ENCODE measurements at regions not wholly inside any gene's neighbourhood (a gene's known extent, or its start where the extent isn't known, plus 50 kb on each side); places are given as distances from the start of the nearest gene placed in this dataset.

DNA sequence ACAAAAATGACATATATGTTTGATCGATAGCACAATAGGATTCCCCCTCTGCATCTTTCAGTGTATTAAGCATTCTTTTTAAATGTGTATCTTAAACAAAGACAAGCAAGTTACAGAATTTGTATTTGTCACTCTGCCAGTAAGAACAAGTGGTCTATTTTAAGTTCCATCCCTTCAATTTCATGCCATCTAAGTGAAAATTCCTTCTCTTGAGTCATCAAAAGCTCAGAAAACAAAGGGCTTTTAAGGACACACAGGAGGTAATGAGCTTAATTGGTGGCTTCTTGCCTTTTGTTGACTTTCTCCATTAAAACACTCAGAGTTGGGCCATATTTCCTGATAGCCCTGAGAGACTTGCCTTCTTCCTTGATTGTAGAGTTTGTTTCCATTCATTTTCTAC, 547.8 kb downstream of the TENT5A start:
- Histone ChIP-seq H3K9me3 (ENCODE audit: control insufficient read depth in 1 of 2, insufficient read depth in 1 of 2, low read depth in 1 of 2, low read length in 2 of 2) (no peaks in the 10 kb centered on the region), H3K4me2 (ENCODE audit: low read length) (peak overlapping the region; percentile 10), H3K79me2 (ENCODE audit: insufficient read depth, low read length) (no peaks in the 10 kb centered on the region), H3K4me1 (ENCODE audit: control insufficient read depth in 1 of 2, insufficient read depth in 2 of 2, low read length in 2 of 2) (peaks cover 0 to 9% of the 10 kb centered on the region in 2 experiments; a peak in 2 of 4 replicates), H3K9ac (ENCODE audit: low read length) (no peak overlapping the region), H3K9me2 (ENCODE audit: insufficient read depth) (0 out of 2 replicates have a peak, but pooled peaks cover 8% of the 10 kb centered on the region), H2AFZ (ENCODE audit: low read depth, low read length, poor library complexity, severe bottlenecking) (peak overlapping the region; percentile 84), H3K36me3 (ENCODE audit: control insufficient read depth in 1 of 2, insufficient read depth in 2 of 2, low read length in 2 of 2) (no peaks in the 10 kb centered on the region), H3K4me3 (replicated peaks in 1 of 2; ENCODE audit: low read depth in 1 of 2, low read length in 2 of 2) (no peak overlapping the region), H4K20me1 (ENCODE audit: insufficient read depth) (no peaks in the 10 kb centered on the region), H3K27me3 (ENCODE audit: insufficient read depth, low read length) (no peaks in the 10 kb centered on the region), H3K27ac (ENCODE audit: low read depth, low read length) (no peak overlapping the region)
- no TSS peak for BruUV-seq (replicated peaks)
- DNase-seq (ENCODE audit: low read depth, low spot score) (peak; percentile 27), ATAC-seq (no peak)
- POLR2A ChIA-PET, result no interaction called here
- RAD21 ChIA-PET (ENCODE audit: low non-redundant PET in 1 of 2, low total read pairs in 2 of 2, uncharacterized antibody in 2 of 2, unreplicated experiment in 2 of 2), result no interaction called here
- CTCF ChIA-PET, result no interaction called here
- intact Hi-C loops (cut with micrococcal nuclease), result no loop called here
- TF ChIP-seq SP1 (IDR thresholded peaks at IDR 0.05; ENCODE audit: low read depth) (peak; percentile 27; the same call in 1 of the 2 replicates), EGR1 (IDR thresholded peaks at IDR 0.05; ENCODE audit: low read depth) (no peak), MAX (IDR thresholded peaks at IDR 0.05) (no peak), ZBTB33 (IDR thresholded peaks at IDR 0.05; ENCODE audit: extremely low read depth, insufficient replicate concordance, low read length) (no peak), RAD21 (IDR thresholded peaks at IDR 0.05; ENCODE audit: low read depth) (no peak)
- TF ChIP-seq, protein P1, sequence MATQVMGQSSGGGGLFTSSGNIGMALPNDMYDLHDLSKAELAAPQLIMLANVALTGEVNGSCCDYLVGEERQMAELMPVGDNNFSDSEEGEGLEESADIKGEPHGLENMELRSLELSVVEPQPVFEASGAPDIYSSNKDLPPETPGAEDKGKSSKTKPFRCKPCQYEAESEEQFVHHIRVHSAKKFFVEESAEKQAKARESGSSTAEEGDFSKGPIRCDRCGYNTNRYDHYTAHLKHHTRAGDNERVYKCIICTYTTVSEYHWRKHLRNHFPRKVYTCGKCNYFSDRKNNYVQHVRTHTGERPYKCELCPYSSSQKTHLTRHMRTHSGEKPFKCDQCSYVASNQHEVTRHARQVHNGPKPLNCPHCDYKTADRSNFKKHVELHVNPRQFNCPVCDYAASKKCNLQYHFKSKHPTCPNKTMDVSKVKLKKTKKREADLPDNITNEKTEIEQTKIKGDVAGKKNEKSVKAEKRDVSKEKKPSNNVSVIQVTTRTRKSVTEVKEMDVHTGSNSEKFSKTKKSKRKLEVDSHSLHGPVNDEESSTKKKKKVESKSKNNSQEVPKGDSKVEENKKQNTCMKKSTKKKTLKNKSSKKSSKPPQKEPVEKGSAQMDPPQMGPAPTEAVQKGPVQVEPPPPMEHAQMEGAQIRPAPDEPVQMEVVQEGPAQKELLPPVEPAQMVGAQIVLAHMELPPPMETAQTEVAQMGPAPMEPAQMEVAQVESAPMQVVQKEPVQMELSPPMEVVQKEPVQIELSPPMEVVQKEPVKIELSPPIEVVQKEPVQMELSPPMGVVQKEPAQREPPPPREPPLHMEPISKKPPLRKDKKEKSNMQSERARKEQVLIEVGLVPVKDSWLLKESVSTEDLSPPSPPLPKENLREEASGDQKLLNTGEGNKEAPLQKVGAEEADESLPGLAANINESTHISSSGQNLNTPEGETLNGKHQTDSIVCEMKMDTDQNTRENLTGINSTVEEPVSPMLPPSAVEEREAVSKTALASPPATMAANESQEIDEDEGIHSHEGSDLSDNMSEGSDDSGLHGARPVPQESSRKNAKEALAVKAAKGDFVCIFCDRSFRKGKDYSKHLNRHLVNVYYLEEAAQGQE (IDR thresholded peaks at IDR 0.05; ENCODE audit: low read depth), result no peak
- TF ChIP-seq, protein P2, sequence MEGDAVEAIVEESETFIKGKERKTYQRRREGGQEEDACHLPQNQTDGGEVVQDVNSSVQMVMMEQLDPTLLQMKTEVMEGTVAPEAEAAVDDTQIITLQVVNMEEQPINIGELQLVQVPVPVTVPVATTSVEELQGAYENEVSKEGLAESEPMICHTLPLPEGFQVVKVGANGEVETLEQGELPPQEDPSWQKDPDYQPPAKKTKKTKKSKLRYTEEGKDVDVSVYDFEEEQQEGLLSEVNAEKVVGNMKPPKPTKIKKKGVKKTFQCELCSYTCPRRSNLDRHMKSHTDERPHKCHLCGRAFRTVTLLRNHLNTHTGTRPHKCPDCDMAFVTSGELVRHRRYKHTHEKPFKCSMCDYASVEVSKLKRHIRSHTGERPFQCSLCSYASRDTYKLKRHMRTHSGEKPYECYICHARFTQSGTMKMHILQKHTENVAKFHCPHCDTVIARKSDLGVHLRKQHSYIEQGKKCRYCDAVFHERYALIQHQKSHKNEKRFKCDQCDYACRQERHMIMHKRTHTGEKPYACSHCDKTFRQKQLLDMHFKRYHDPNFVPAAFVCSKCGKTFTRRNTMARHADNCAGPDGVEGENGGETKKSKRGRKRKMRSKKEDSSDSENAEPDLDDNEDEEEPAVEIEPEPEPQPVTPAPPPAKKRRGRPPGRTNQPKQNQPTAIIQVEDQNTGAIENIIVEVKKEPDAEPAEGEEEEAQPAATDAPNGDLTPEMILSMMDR (IDR thresholded peaks at IDR 0.05 in 2 of 3, conservative IDR thresholded peaks at IDR 0.05 in 1 of 3; ENCODE audit: borderline replicate concordance in 1 of 3, insufficient read depth in 1 of 3, low read depth in 2 of 3, low read length in 2 of 3), result no peak
